Chondrocyte (in vitro differentiated cells): ENCODE measurements at regions not wholly inside any gene's neighbourhood (a gene's known extent, or its start where the extent isn't known, plus 50 kb on each side); places are given as distances from the start of the nearest gene placed in this dataset.
A peak's percentile ranks its signal among the peaks of the same experiment; 100 is the strongest.

ENCODE experiments used
- DNase-seq: peaks from one replicate; pipeline ENCODE4 v3.0.0; 2021; ENCODE audit warnings: mixed read lengths, low spot score
- H3K27ac Mint-ChIP-seq: one replicate; pipeline ENCODE4 v1.8.0; 2021; ENCODE audit warnings: mild to moderate bottlenecking, moderate library complexity, mixed read lengths; ENCODE audit not compliant: unreplicated experiment
- H3K27me3 Mint-ChIP-seq: 2 replicates; pipeline ENCODE4 v1.8.0; 2021; ENCODE audit warnings: low read depth, mixed read lengths
- H3K36me3 Mint-ChIP-seq: 2 replicates; pipeline ENCODE4 v1.8.0; 2021; ENCODE audit warnings: low read depth, mixed read lengths
- H3K4me1 Mint-ChIP-seq: 2 replicates; pipeline ENCODE4 v1.8.0; 2021; ENCODE audit warnings: low read depth, mild to moderate bottlenecking, mixed read lengths
- H3K4me3 Mint-ChIP-seq: one replicate; pipeline ENCODE4 v1.8.0; 2021; ENCODE audit warnings: mild to moderate bottlenecking, moderate library complexity, mixed read lengths; ENCODE audit not compliant: unreplicated experiment
- H3K9me3 Mint-ChIP-seq: 2 replicates; pipeline ENCODE4 v1.8.0; 2021; ENCODE audit warnings: low read depth, mixed read lengths
- CTCF ChIP-seq: fragments of 200-600 bp; sonication (generic); IDR thresholded peaks from 2 replicates; pipeline ENCODE4 v1.5.0; 2021; ENCODE audit warnings: antibody characterized with exemption, mild to moderate bottlenecking, moderate library complexity

DNA sequence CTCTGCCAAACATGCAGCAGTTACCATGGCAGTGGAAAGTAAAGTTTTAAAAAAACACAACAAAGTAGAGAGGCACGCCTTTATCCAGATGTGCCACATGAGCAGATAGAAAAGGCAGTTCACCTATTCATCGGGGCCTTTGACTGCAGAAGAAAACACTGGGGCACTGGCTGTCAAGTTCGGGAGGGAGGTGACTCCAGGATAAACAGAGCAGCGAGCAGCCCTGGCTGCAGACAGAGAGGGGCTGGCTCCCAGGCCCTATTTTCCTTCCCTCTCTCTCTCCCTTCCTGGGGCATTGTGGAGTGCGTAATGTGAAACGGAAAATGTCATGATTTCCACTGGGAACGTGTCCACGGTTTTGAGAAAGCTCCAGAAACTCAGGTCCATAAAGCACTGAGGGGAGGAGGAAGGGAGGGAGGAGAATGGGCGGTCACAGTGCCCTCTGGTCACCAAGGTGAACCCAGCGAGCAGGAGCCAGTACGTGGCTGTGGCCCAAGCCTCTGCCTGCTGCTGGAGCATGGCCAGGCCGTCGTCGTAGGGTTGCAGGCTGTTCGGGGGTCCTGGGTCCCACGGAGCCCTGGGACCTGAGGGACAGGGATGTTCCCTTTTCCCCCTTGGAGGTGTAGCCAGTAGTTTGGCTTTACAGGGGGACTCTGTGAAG lies 114.7 kb upstream of the IRF2BP2 start:
- no peaks in the 10 kb centered on the region for H3K9me3 Mint-ChIP-seq
- DNase-seq = no peak
- peak overlapping the region; percentile 100 for H3K27ac Mint-ChIP-seq
- H3K27me3 Mint-ChIP-seq = no peaks in the 10 kb centered on the region
- peaks cover 85% of the 10 kb centered on the region for H3K4me1 Mint-ChIP-seq
- H3K36me3 Mint-ChIP-seq = no peaks in the 10 kb centered on the region
- H3K4me3 Mint-ChIP-seq = peak overlapping the region; percentile 60
- no peak for TF ChIP-seq CTCF

- H3K4me3 Mint-ChIP-seq = peak overlapping the region; percentile 52
- H3K4me1 Mint-ChIP-seq = peaks cover 97% of the 10 kb centered on the region
- H3K27me3 Mint-ChIP-seq = no peaks in the 10 kb centered on the region
- H3K27ac Mint-ChIP-seq = peak overlapping the region; percentile 100
- TF ChIP-seq CTCF = no peak
- no peaks in the 10 kb centered on the region for H3K9me3 Mint-ChIP-seq
- no peak for DNase-seq
- H3K36me3 Mint-ChIP-seq = no peaks in the 10 kb centered on the region
Measured at GRCh38 chr1:234722904-234723720, 113.1 kb upstream of the IRF2BP2 start.

- Mint-ChIP-seq H3K4me3 (no peak overlapping the region), H3K4me1 (peaks cover 93% of the 10 kb centered on the region), H3K36me3 (no peaks in the 10 kb centered on the region), H3K27me3 (no peaks in the 10 kb centered on the region), H3K27ac (peak overlapping the region; percentile 100), H3K9me3 (no peaks in the 10 kb centered on the region)
- no peak for TF ChIP-seq CTCF
- DNase-seq = no peak
Measured at GRCh38 chr1:234722270-234722704, 112.3 kb upstream of the IRF2BP2 start.

- H3K27ac Mint-ChIP-seq = peak overlapping the region; percentile 100
- H3K9me3 Mint-ChIP-seq = no peaks in the 10 kb centered on the region
- no peak for DNase-seq
- H3K4me3 Mint-ChIP-seq = no peak overlapping the region
- peaks cover 87% of the 10 kb centered on the region for H3K4me1 Mint-ChIP-seq
- no peak for TF ChIP-seq CTCF
- H3K27me3 Mint-ChIP-seq = no peaks in the 10 kb centered on the region
- no peaks in the 10 kb centered on the region for H3K36me3 Mint-ChIP-seq
Measured at GRCh38 chr1:234721476-234722269, 111.7 kb upstream of the IRF2BP2 start.
